Gastroesophageal sphincter (tissue), 4 donors: ENCODE measurements at regions not wholly inside any gene's neighbourhood (a gene's known extent, or its start where the extent isn't known, plus 50 kb on each side); places are given as distances from the start of the nearest gene placed in this dataset.
"Not testable (repeated sequence)": the region's sequence is repeated elsewhere in the genome, so short reads cannot be mapped to it uniquely, and the experiment has no call there.

Experiments used
- ATAC-seq: fragments of 150-250 bp; one replicate; pipeline ENCODE4 v1.9.1; 2016; ENCODE audit warnings: mild to moderate bottlenecking, moderate library complexity
- H3K27ac ChIP-seq, 4 donors: fragments of 200-600 bp; sonication (generic) in 3 of 4; 1 replicate in 3 of 4; 2 replicates in 1 of 4; pipeline ENCODE4 v1.5.1; 2016 to 2019
- H3K27me3 ChIP-seq: fragments of 200-600 bp; sonication (generic); one replicate; pipeline ENCODE4 v1.5.1; 2019
- H3K36me3 ChIP-seq, 2 donors: fragments of 200-600 bp; sonication (generic); one replicate each; pipeline ENCODE4 v1.5.1; 2019; ENCODE audit warnings: control low read depth in 1 of 2
- H3K4me1 ChIP-seq, 3 donors: fragments of 200-600 bp; sonication (generic); 1 replicate in 2 of 3; 2 replicates in 1 of 3; pipeline ENCODE4 v1.5.1; 2016 to 2019; ENCODE audit warnings: control low read depth in 2 of 3
- H3K4me3 ChIP-seq, 2 donors: fragments of 200-600 bp; sonication (generic); one replicate each; pipeline ENCODE4 v1.5.1; 2019; ENCODE audit warnings: mild to moderate bottlenecking in 1 of 2, moderate library complexity in 1 of 2
- H3K9me3 ChIP-seq, 3 donors: fragments of 200-600 bp; sonication (generic); one replicate each; pipeline ENCODE4 v1.5.1; 2017 to 2019; ENCODE audit warnings: control low read depth in 2 of 3
- EP300 ChIP-seq: sonication (generic); formaldehyde crosslinking; IDR thresholded peaks from one replicate; pipeline ENCODE4 v1.6.1; 2017; ENCODE audit warnings: antibody characterized with exemption, mild to moderate bottlenecking
- POLR2A ChIP-seq, 2 donors: fragments of 450-650 bp; IDR thresholded peaks; one replicate each; pipeline ENCODE4 v1.6.1; 2017; ENCODE audit warnings: antibody characterized with exemption in 2 of 2, mild to moderate bottlenecking in 2 of 2, moderate library complexity in 1 of 2
- POLR2AphosphoS5 ChIP-seq: sonication (generic); formaldehyde crosslinking; IDR thresholded peaks from one replicate; pipeline ENCODE4 v1.6.1; 2017; ENCODE audit warnings: antibody characterized with exemption
- WGBS, 2 donors: methylation state at CpG; one replicate each; pipeline ENCODE4 v1.1.5; 2018; ENCODE audit warnings: low coverage in 1 of 2; 5-methylcytosine and 5-hydroxymethylcytosine counted together
- TF ChIP-seq, protein P1 (sequence below), 4 experiments: fragments of 200-600 bp in 2 of 4; fragments of 450-650 bp in 2 of 4; sonication (generic) in 1 of 4; IDR thresholded peaks; one replicate each; pipeline ENCODE4 v1.5.1; 2017 to 2019; ENCODE audit warnings: antibody characterized with exemption in 4 of 4, mild to moderate bottlenecking in 2 of 4, moderate library complexity in 2 of 4

DNA sequence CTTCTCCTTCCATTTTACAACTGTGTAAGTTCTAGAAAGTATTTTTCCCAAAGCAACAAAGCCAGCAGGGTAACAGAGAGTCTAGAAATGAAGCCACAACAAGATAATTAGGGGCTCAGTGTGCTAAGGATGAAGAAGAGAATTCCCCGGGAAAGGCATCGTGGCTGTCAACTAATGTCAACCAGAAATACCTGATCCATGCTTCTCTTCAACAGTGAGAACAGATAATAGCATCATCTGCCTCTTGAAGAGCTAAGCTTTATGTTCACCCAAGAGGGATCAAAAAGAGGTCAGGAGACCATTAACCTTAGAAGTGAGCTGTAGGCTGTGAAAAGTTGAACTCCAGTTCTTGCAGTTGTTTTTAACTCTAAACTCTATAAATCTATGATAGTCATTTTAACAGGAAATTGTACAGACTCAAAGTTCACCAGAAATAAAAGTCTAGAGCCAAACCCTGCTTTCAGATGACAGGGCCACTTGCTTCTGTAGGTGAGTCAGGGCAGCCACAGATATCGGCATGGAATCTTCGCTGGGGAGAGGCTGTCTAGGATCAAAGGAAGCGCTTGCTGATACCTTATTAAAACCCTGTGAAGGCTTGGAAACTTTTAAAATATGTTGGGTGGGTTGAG is 540.7 kb upstream of the ID2 start:
- no peak for TF ChIP-seq EP300
- 84 to 90% methylated on average over 4 to 5 of the region's 5 CpGs for WGBS, 2 donors

DNA sequence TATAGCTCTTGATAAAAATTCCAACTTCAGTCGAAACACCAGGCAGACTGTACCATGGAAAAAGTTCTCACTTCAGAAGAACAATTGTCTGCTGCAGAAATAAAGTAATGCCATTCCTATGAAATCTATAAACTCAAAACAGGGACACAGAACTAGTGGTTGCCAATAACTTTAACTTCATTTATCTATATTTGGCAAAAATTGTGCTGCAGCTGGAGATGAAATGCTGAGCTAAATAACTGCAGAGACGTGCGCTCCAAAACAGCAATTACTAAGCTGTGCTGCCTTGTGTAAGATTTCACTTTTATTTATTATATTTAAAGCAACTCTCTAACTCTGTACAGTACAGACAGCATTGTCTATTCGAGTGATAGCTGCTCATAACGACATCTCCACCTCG is 540.1 kb upstream of the ID2 start:
- no peak for ATAC-seq
- Histone ChIP-seq H3K4me3 (no peak overlapping the region), H3K4me1 (peaks cover 0 to 13% (median 2%) of the 10 kb centered on the region in 3 donors), H3K9me3 (no peaks in the 10 kb centered on the region), H3K27ac (no peak overlapping the region), H3K27me3 (no peaks in the 10 kb centered on the region), H3K36me3 (no peaks in the 10 kb centered on the region)
- WGBS, 2 donors, result 52 to 61% methylated on average over 5 to 6 of the region's 6 CpGs
- TF ChIP-seq EP300 (no peak), POLR2A (IDR thresholded peaks at IDR 0.05) (no peak), POLR2AphosphoS5 (no peak)
- TF ChIP-seq, protein P1, sequence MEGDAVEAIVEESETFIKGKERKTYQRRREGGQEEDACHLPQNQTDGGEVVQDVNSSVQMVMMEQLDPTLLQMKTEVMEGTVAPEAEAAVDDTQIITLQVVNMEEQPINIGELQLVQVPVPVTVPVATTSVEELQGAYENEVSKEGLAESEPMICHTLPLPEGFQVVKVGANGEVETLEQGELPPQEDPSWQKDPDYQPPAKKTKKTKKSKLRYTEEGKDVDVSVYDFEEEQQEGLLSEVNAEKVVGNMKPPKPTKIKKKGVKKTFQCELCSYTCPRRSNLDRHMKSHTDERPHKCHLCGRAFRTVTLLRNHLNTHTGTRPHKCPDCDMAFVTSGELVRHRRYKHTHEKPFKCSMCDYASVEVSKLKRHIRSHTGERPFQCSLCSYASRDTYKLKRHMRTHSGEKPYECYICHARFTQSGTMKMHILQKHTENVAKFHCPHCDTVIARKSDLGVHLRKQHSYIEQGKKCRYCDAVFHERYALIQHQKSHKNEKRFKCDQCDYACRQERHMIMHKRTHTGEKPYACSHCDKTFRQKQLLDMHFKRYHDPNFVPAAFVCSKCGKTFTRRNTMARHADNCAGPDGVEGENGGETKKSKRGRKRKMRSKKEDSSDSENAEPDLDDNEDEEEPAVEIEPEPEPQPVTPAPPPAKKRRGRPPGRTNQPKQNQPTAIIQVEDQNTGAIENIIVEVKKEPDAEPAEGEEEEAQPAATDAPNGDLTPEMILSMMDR (IDR thresholded peaks at IDR 0.05), result no peak

More for the DNA sequence above, 540.7 kb upstream of the ID2 start:
- ATAC-seq, result no peak
- peaks cover 0 to 9% (median 0%) of the 10 kb centered on the region in 3 donors for H3K4me1 ChIP-seq
- H3K9me3 ChIP-seq, result no peaks in the 10 kb centered on the region
- no peaks in the 10 kb centered on the region for H3K27me3 ChIP-seq
- H3K4me3 ChIP-seq, result no peak overlapping the region
- H3K27ac ChIP-seq, result no peak overlapping the region
- H3K36me3 ChIP-seq, result no peaks in the 10 kb centered on the region

DNA sequence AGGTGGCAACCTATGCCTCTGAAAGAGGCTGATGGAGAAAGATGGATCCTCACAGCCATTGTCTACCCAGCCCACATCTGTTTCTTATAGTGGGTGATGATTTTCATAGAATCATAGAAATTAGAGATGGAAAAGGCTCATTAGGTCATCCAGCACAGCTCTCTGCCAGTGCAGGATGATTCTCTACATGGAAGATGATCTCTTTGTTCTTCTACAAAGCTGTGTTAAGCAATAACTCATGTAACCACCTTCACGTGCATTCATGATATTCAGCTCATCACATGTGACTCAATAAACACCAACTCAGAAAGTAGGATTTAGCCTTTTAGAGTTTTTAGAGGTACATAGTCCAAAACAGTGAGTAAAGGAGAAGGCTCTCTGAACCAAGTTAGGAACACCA is 539.4 kb upstream of the ID2 start:
- no peak overlapping the region for H3K4me3 ChIP-seq
- WGBS, 2 donors, result 43 to 83% methylated on average over 1 of the region's 1 CpG
- H3K27ac ChIP-seq, result no peak overlapping the region
- ATAC-seq, result no peak
- no peaks in the 10 kb centered on the region for H3K9me3 ChIP-seq
- TF ChIP-seq, protein P1 (IDR thresholded peaks at IDR 0.05), result no peak
- TF ChIP-seq EP300 (no peak), POLR2AphosphoS5 (no peak), POLR2A (IDR thresholded peaks at IDR 0.05) (no peak)
- H3K27me3 ChIP-seq, result no peaks in the 10 kb centered on the region
- H3K4me1 ChIP-seq, result peaks cover 0 to 13% (median 3%) of the 10 kb centered on the region in 3 donors
- no peaks in the 10 kb centered on the region for H3K36me3 ChIP-seq

- Histone ChIP-seq H3K4me1 (peaks cover 0 to 13% (median 3%) of the 10 kb centered on the region in 3 donors), H3K4me3 (no peak overlapping the region), H3K9me3 (no peaks in the 10 kb centered on the region), H3K27me3 (no peaks in the 10 kb centered on the region), H3K27ac (no peak overlapping the region), H3K36me3 (no peaks in the 10 kb centered on the region)
- TF ChIP-seq EP300, result no peak
- TF ChIP-seq, protein P1 (IDR thresholded peaks at IDR 0.05), result no peak
- TF ChIP-seq POLR2A (IDR thresholded peaks at IDR 0.05), result no peak
- TF ChIP-seq POLR2AphosphoS5, result no peak
- ATAC-seq, result no peak
- 100% methylated on average over 1 of the region's 2 CpGs; no CpG with 5 or more reads in 1 of the 2 donors for WGBS, 2 donors
Measured at GRCh38 chr2:8144131-8144631, 537.7 kb upstream of the ID2 start.

DNA sequence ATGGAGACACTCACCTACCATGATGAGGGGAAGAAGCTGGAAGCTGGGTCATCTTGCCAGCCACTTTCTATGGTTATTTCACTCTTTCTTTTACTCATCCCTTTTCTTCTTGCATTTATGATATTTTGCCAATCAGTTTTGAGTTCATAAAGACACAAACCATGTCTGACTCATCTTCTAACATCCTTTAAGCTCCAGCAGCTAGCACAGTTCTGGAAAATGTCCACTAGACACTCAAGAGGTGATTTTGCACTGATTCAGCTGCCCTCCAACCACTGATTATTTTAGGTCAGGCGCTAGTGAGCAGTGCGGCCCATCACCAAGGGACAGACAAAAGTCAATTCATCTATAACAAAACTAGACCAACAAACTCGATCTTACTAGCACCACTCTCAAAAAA is 537.1 kb upstream of the ID2 start:
- H3K4me3 ChIP-seq, result no peak overlapping the region
- TF ChIP-seq EP300 (no peak), POLR2A (IDR thresholded peaks at IDR 0.05) (no peak), POLR2AphosphoS5 (no peak)
- TF ChIP-seq, protein P1 (IDR thresholded peaks at IDR 0.05), result no peak
- no peak for ATAC-seq
- H3K9me3 ChIP-seq, result no peaks in the 10 kb centered on the region
- no peaks in the 10 kb centered on the region for H3K27me3 ChIP-seq
- H3K36me3 ChIP-seq, result no peaks in the 10 kb centered on the region
- WGBS, 2 donors, result 80 to 83% methylated on average over 1 to 3 of the region's 3 CpGs
- no peak overlapping the region for H3K27ac ChIP-seq
- H3K4me1 ChIP-seq, result peaks cover 0 to 13% (median 3%) of the 10 kb centered on the region in 3 donors

DNA sequence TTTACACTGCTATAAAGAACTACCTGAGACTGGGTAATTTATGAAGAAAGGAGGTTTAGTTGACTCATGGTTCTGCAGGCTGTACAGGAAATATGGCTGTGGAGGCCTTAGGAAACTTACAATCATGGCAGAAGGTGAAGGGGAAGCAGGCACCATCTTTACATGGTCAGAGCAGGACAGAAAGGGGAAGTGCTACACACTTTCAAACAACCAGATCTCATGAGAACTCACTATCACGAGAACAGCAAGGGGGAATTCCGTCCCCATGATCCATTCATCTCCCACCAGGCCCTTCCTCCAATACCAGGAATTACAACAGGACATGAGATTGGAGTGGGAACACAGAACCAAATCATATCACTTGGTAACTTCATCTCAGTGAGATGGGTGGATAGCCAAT is 536.5 kb upstream of the ID2 start:
- ATAC-seq, H3K9me3 ChIP-seq, H3K36me3 ChIP-seq, H3K27me3 ChIP-seq, H3K4me3 ChIP-seq, H3K27ac ChIP-seq: not testable (repeated sequence)
- WGBS, 2 donors, result 100% methylated on average over 1 of the region's 2 CpGs
- peaks cover 0 to 13% (median 3%) of the 10 kb centered on the region in 3 donors for H3K4me1 ChIP-seq
